HEK293 (cell line): ENCODE measurements at regions not wholly inside any gene's neighbourhood (a gene's known extent, or its start where the extent isn't known, plus 50 kb on each side); places are given as distances from the start of the nearest gene placed in this dataset.

Experiments used
- MZF1 ChIP-seq: fragments of 450-650 bp; formaldehyde crosslinking; IDR thresholded peaks from 2 replicates; pipeline ENCODE4 v1.5.1; 2017; ENCODE audit warnings: missing biosample characterization, missing genetic modification characterization, borderline replicate concordance
- REST ChIP-seq: fragments of 450-650 bp; formaldehyde crosslinking; IDR thresholded peaks from 2 replicates; pipeline ENCODE4 v1.5.1; 2016; ENCODE audit warnings: missing biosample characterization, missing genetic modification characterization
- TCF7L2 ChIP-seq: IDR thresholded peaks from 2 replicates; pipeline ENCODE4 v1.6.1; 2011; ENCODE audit warnings: low read depth, mild to moderate bottlenecking, inconsistent platforms, low read length, moderate library complexity, borderline replicate concordance
- ZNF16 ChIP-seq: fragments of 450-650 bp; formaldehyde crosslinking; IDR thresholded peaks from 2 replicates; pipeline ENCODE4 v1.5.1; 2016; ENCODE audit warnings: low read depth, missing biosample characterization, missing genetic modification characterization
- ZNF37A ChIP-seq: fragments of 450-650 bp; IDR thresholded peaks from 2 replicates; pipeline ENCODE4 v1.5.1; 2018; ENCODE audit warnings: missing biosample characterization, missing genetic modification characterization
- TF ChIP-seq, protein P1 (sequence below): fragments of 450-650 bp; formaldehyde crosslinking; IDR thresholded peaks from 2 replicates; pipeline ENCODE4 v1.5.1; 2016; ENCODE audit warnings: missing biosample characterization, missing genetic modification characterization
- TF ChIP-seq, protein P2 (sequence below): fragments of 450-650 bp; formaldehyde crosslinking; IDR thresholded peaks from 2 replicates; pipeline ENCODE4 v1.5.1; 2016; ENCODE audit warnings: missing biosample characterization, missing genetic modification characterization
- TF ChIP-seq, protein P3 (sequence below): fragments of 450-650 bp; formaldehyde crosslinking; IDR thresholded peaks from 2 replicates; pipeline ENCODE4 v1.5.1; 2016; ENCODE audit warnings: missing biosample characterization, missing genetic modification characterization

DNA sequence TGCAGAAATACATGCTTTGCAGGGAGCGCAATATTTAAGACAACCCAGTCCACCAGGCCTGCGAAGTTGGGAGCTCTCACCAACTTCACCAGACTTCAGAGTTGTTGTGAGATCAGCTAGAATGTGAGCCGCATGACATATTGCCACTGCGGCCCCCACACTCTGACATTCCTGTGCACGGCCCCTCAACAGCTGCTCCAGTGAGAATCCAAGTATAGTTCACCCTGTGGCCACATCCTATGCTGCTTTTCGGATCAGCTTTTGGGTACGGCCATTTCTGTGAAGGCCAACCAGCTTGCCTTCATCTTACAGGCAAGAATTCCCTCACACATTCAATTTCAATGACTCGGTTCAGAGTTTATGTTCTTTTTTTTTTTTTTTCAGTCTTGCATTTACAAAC is 177.8 kb downstream of the SOX11 start:
- TF ChIP-seq ZNF37A (no peak), TCF7L2 (no peak), REST (no peak), MZF1 (tag by site-specific recombination) (no peak), ZNF16 (tag by site-specific recombination) (no peak)
- TF ChIP-seq, protein P1, sequence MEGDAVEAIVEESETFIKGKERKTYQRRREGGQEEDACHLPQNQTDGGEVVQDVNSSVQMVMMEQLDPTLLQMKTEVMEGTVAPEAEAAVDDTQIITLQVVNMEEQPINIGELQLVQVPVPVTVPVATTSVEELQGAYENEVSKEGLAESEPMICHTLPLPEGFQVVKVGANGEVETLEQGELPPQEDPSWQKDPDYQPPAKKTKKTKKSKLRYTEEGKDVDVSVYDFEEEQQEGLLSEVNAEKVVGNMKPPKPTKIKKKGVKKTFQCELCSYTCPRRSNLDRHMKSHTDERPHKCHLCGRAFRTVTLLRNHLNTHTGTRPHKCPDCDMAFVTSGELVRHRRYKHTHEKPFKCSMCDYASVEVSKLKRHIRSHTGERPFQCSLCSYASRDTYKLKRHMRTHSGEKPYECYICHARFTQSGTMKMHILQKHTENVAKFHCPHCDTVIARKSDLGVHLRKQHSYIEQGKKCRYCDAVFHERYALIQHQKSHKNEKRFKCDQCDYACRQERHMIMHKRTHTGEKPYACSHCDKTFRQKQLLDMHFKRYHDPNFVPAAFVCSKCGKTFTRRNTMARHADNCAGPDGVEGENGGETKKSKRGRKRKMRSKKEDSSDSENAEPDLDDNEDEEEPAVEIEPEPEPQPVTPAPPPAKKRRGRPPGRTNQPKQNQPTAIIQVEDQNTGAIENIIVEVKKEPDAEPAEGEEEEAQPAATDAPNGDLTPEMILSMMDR (tag by site-specific recombination), result no peak
- TF ChIP-seq, protein P2, sequence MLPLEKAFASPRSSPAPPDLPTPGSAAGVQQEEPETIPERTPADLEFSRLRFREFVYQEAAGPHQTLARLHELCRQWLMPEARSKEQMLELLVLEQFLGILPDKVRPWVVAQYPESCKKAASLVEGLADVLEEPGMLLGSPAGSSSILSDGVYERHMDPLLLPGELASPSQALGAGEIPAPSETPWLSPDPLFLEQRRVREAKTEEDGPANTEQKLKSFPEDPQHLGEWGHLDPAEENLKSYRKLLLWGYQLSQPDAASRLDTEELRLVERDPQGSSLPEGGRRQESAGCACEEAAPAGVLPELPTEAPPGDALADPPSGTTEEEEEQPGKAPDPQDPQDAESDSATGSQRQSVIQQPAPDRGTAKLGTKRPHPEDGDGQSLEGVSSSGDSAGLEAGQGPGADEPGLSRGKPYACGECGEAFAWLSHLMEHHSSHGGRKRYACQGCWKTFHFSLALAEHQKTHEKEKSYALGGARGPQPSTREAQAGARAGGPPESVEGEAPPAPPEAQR (tag by site-specific recombination), result no peak
- TF ChIP-seq, protein P3, sequence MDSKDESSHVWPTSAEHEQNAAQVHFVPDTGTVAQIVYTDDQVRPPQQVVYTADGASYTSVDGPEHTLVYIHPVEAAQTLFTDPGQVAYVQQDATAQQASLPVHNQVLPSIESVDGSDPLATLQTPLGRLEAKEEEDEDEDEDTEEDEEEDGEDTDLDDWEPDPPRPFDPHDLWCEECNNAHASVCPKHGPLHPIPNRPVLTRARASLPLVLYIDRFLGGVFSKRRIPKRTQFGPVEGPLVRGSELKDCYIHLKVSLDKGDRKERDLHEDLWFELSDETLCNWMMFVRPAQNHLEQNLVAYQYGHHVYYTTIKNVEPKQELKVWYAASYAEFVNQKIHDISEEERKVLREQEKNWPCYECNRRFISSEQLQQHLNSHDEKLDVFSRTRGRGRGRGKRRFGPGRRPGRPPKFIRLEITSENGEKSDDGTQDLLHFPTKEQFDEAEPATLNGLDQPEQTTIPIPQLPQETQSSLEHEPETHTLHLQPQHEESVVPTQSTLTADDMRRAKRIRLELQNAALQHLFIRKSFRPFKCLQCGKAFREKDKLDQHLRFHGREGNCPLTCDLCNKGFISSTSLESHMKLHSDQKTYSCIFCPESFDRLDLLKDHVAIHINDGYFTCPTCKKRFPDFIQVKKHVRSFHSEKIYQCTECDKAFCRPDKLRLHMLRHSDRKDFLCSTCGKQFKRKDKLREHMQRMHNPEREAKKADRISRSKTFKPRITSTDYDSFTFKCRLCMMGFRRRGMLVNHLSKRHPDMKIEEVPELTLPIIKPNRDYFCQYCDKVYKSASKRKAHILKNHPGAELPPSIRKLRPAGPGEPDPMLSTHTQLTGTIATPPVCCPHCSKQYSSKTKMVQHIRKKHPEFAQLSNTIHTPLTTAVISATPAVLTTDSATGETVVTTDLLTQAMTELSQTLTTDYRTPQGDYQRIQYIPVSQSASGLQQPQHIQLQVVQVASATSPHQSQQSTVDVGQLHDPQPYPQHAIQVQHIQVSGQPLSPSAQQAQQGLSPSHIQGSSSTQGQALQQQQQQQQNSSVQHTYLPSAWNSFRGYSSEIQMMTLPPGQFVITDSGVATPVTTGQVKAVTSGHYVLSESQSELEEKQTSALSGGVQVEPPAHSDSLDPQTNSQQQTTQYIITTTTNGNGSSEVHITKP, result no peak
